ENCODE measurements at regions not wholly inside any gene's neighbourhood (a gene's known extent, or its start where the extent isn't known, plus 50 kb on each side); places are given as distances from the start of the nearest gene placed in this dataset.

- no peak for TF ChIP-seq CTCF (IDR thresholded peaks at IDR 0.05; ENCODE audit: extremely low read depth, insufficient read depth, missing control alignments)
- no peak for DNase-seq (ENCODE audit: low spot score)
- in situ Hi-C loops (cut with MboI; ENCODE audit: low pct_unique_long_range_greater_than_20kb, low sequenced_read_pairs, unreplicated experiment) = no loop called here
Observed at GRCh38 chr18:47574966-47575365, 323.5 kb upstream of the SKOR2 start.

- DNase-seq (ENCODE audit: low spot score) = no peak
- in situ Hi-C loops (cut with MboI; ENCODE audit: low pct_unique_long_range_greater_than_20kb, low sequenced_read_pairs, unreplicated experiment) = no loop called here
- no peak for TF ChIP-seq CTCF (IDR thresholded peaks at IDR 0.05; ENCODE audit: extremely low read depth, insufficient read depth, missing control alignments)
Observed at GRCh38 chr18:47571957-47572356, 320.5 kb upstream of the SKOR2 start.

GRCh38 chr18:47566809-47567208 is 315.3 kb upstream of the SKOR2 start:
- no peak for DNase-seq (ENCODE audit: low spot score)
- in situ Hi-C loops (cut with MboI; ENCODE audit: low pct_unique_long_range_greater_than_20kb, low sequenced_read_pairs, unreplicated experiment) = no loop called here
- no peak for TF ChIP-seq CTCF (IDR thresholded peaks at IDR 0.05; ENCODE audit: extremely low read depth, insufficient read depth, missing control alignments)

- in situ Hi-C loops (cut with MboI; ENCODE audit: low pct_unique_long_range_greater_than_20kb, low sequenced_read_pairs, unreplicated experiment) = no loop called here
- no peak for DNase-seq (ENCODE audit: low spot score)
- TF ChIP-seq CTCF (IDR thresholded peaks at IDR 0.05; ENCODE audit: extremely low read depth, insufficient read depth, missing control alignments) = no peak
Observed at GRCh38 chr18:47560723-47561715, 309.6 kb upstream of the SKOR2 start.

GRCh38 chr18:47558110-47558750 is 306.8 kb upstream of the SKOR2 start:
- no peak for TF ChIP-seq CTCF (IDR thresholded peaks at IDR 0.05; ENCODE audit: extremely low read depth, insufficient read depth, missing control alignments)
- in situ Hi-C loops (cut with MboI; ENCODE audit: low pct_unique_long_range_greater_than_20kb, low sequenced_read_pairs, unreplicated experiment) = no loop called here
- no peak for DNase-seq (ENCODE audit: low spot score)

GRCh38 chr18:47557160-47557559 is 305.7 kb upstream of the SKOR2 start:
- in situ Hi-C loops (cut with MboI; ENCODE audit: low pct_unique_long_range_greater_than_20kb, low sequenced_read_pairs, unreplicated experiment) = no loop called here
- DNase-seq (ENCODE audit: low spot score) = no peak
- TF ChIP-seq CTCF (IDR thresholded peaks at IDR 0.05; ENCODE audit: extremely low read depth, insufficient read depth, missing control alignments) = no peak
